Prostate gland (tissue), 2 donors: ENCODE measurements at regions not wholly inside any gene's neighbourhood (a gene's known extent, or its start where the extent isn't known, plus 50 kb on each side); places are given as distances from the start of the nearest gene placed in this dataset.
"Not testable (repeated sequence)": the region's sequence is repeated elsewhere in the genome, so short reads cannot be mapped to it uniquely, and the experiment has no call there.

Experiments
- DNase-seq: peaks from one replicate; pipeline ENCODE4 v3.0.0-alpha.2; 2019; ENCODE audit warnings: low spot score
- H3K27ac ChIP-seq, 2 donors: fragments of 200-600 bp; sonication (generic); 2 replicates each; pipeline ENCODE4 v1.5.1; 2017 to 2019
- H3K27me3 ChIP-seq: fragments of 200-600 bp; sonication (generic); replicated peaks from 2 replicates; pipeline ENCODE4 v1.5.1; 2019; ENCODE audit not compliant: insufficient read depth
- H3K36me3 ChIP-seq, 2 donors: fragments of 200-600 bp; sonication (generic); 1 replicate in 1 of 2; 2 replicates in 1 of 2; pipeline versions ENCODE4 v1.5.1 to v1.8.1; 2017 to 2019
- H3K4me1 ChIP-seq: fragments of 200-600 bp; sonication (generic); replicated peaks from 2 replicates; pipeline ENCODE4 v1.5.1; 2019
- H3K4me3 ChIP-seq, 2 donors: fragments of 200-600 bp; sonication (generic); 2 replicates each; pipeline ENCODE4 v1.5.1; 2017 to 2019
- H3K9me3 ChIP-seq: fragments of 200-600 bp; sonication (generic); 2 replicates; pipeline ENCODE4 v1.5.1; 2017
- CTCF ChIP-seq, 4 experiments: fragments of 200-600 bp in 2 of 4; fragments of 450-650 bp in 2 of 4; sonication (generic) in 2 of 4; IDR thresholded peaks; 1 replicate in 3 of 4; 2 replicates in 1 of 4; pipeline ENCODE4 v1.5.1; 2016 to 2019; ENCODE audit warnings: antibody characterized with exemption in 4 of 4, mild to moderate bottlenecking in 2 of 4, moderate library complexity in 2 of 4
- POLR2A ChIP-seq: fragments of 450-650 bp; IDR thresholded peaks from one replicate; pipeline ENCODE4 v1.6.1; 2016; ENCODE audit warnings: antibody characterized with exemption, mild to moderate bottlenecking
- POLR2AphosphoS5 ChIP-seq: sonication (generic); formaldehyde crosslinking; IDR thresholded peaks from one replicate; pipeline ENCODE4 v1.6.1; 2017; ENCODE audit warnings: antibody characterized with exemption
- WGBS: methylation state at CpG from one replicate; pipeline ENCODE4 v1.1.5; 2018; 5-methylcytosine and 5-hydroxymethylcytosine counted together
- intact Hi-C: fragments of 100-400 bp; cut with DNase I; formaldehyde crosslinking; loops from one replicate; pipeline ENCODE4 v1.14.2; 2022

- Histone ChIP-seq H3K4me1 (no peaks in the 10 kb centered on the region), H3K4me3 (no peak overlapping the region), H3K9me3 (no peaks in the 10 kb centered on the region), H3K27ac (no peak overlapping the region), H3K27me3 (no peaks in the 10 kb centered on the region), H3K36me3 (no peaks in the 10 kb centered on the region)
- 94% methylated on average over 4 of the region's 4 CpGs for WGBS
- no peak for DNase-seq
- TF ChIP-seq POLR2A (no peak), CTCF (IDR thresholded peaks at IDR 0.05) (no peak), POLR2AphosphoS5 (no peak)
- intact Hi-C loops = loop anchor here (10.0 kb wide), 1 partner anchor 294 kb away; no protein-coding TSS in a partner anchor
Observed at GRCh38 chr7:3159039-3159438, 115.4 kb upstream of the CARD11 start.

- DNase-seq = no peak
- Histone ChIP-seq H3K27me3 (no peaks in the 10 kb centered on the region), H3K4me3 (no peak overlapping the region), H3K4me1 (no peaks in the 10 kb centered on the region), H3K9me3 (no peaks in the 10 kb centered on the region), H3K36me3 (no peaks in the 10 kb centered on the region), H3K27ac (no peak overlapping the region)
- WGBS = 53% methylated on average over 3 of the region's 3 CpGs
- TF ChIP-seq POLR2A = no peak
- TF ChIP-seq POLR2AphosphoS5 = no peak
- no peak for TF ChIP-seq CTCF (IDR thresholded peaks at IDR 0.05)
- intact Hi-C loops = loop anchor here (10.0 kb wide), 1 partner anchor 295 kb away; no protein-coding TSS in a partner anchor
Observed at GRCh38 chr7:3159445-3159844, 115.8 kb upstream of the CARD11 start.

- H3K27me3 ChIP-seq, H3K4me3 ChIP-seq, H3K4me1 ChIP-seq, DNase-seq, H3K36me3 ChIP-seq, H3K9me3 ChIP-seq, H3K27ac ChIP-seq: not testable (repeated sequence)
- 65% methylated on average over 5 of the region's 5 CpGs for WGBS
- intact Hi-C loops = loop anchor here (10.0 kb wide), 1 partner anchor 295 kb away; no protein-coding TSS in a partner anchor
Observed at GRCh38 chr7:3159926-3160325, 116.3 kb upstream of the CARD11 start.

GRCh38 chr7:3162289-3162688 lies 118.6 kb upstream of the CARD11 start:
- Histone ChIP-seq H3K4me3 (no peak overlapping the region), H3K27ac (no peak overlapping the region), H3K4me1 (no peaks in the 10 kb centered on the region), H3K27me3 (no peaks in the 10 kb centered on the region), H3K9me3 (no peaks in the 10 kb centered on the region), H3K36me3 (no peaks in the 10 kb centered on the region)
- intact Hi-C loops = no loop called here
- TF ChIP-seq CTCF (IDR thresholded peaks at IDR 0.05) = no peak
- TF ChIP-seq POLR2A = no peak
- TF ChIP-seq POLR2AphosphoS5 = no peak
- WGBS = 79% methylated on average over 2 of the region's 2 CpGs
- DNase-seq = no peak

- H3K4me1 ChIP-seq, H3K27me3 ChIP-seq, H3K36me3 ChIP-seq, H3K27ac ChIP-seq, intact Hi-C loops, H3K4me3 ChIP-seq, H3K9me3 ChIP-seq, DNase-seq: not testable (repeated sequence)
- 82% methylated on average over 4 of the region's 4 CpGs for WGBS
Observed at GRCh38 chr7:3162798-3163197, 119.1 kb upstream of the CARD11 start.

- no peak for DNase-seq
- H3K36me3 ChIP-seq = no peaks in the 10 kb centered on the region
Observed at GRCh38 chr7:3164380-3164792, 120.7 kb upstream of the CARD11 start.

More at GRCh38 chr7:3164380-3164792, 120.7 kb upstream of the CARD11 start:
- no peak for TF ChIP-seq POLR2AphosphoS5
- no peak for TF ChIP-seq POLR2A
- no peak for TF ChIP-seq CTCF (IDR thresholded peaks at IDR 0.05)
- Histone ChIP-seq H3K4me1 (no peaks in the 10 kb centered on the region), H3K9me3 (no peaks in the 10 kb centered on the region), H3K27ac (no peak overlapping the region), H3K4me3 (no peak overlapping the region), H3K27me3 (no peaks in the 10 kb centered on the region)
- WGBS = 14% methylated on average over 10 of the region's 10 CpGs
- intact Hi-C loops = no loop called here
